GM18498 (cell line): ENCODE measurements at regions not wholly inside any gene's neighbourhood (a gene's known extent, or its start where the extent isn't known, plus 50 kb on each side); places are given as distances from the start of the nearest gene placed in this dataset.
A peak's percentile ranks its signal among the peaks of the same experiment; 100 is the strongest.

Experiments
- ATAC-seq: cut with Tn5 transposase; IDR thresholded peaks from one replicate; pipeline ENCODE4 v1.9.1; 2021; ENCODE audit warnings: mild to moderate bottlenecking, moderate library complexity; ENCODE audit not compliant: unreplicated experiment

GRCh38 chr10:33126742-33127141, 168.7 kb upstream of the ITGB1 start:
- ATAC-seq, result no peak

GRCh38 chr10:33125522-33126517, 167.8 kb upstream of the ITGB1 start:
- no peak for ATAC-seq

GRCh38 chr10:33125111-33125510, 167.1 kb upstream of the ITGB1 start:
- no peak for ATAC-seq

- no peak for ATAC-seq
Measured at GRCh38 chr10:33123680-33124079, 165.7 kb upstream of the ITGB1 start.

- ATAC-seq, result no peak
Measured at GRCh38 chr10:33122014-33122809, 164.2 kb upstream of the ITGB1 start.

GRCh38 chr10:33120700-33121099, 162.7 kb upstream of the ITGB1 start:
- ATAC-seq, result peak; percentile 52

GRCh38 chr10:33120275-33120674, 162.2 kb upstream of the ITGB1 start:
- ATAC-seq, result no peak

- peak; percentile 61 for ATAC-seq
Measured at GRCh38 chr10:33117816-33118215, 159.8 kb upstream of the ITGB1 start.

GRCh38 chr10:33117230-33117629, 159.2 kb upstream of the ITGB1 start:
- no peak for ATAC-seq

- no peak for ATAC-seq
Measured at GRCh38 chr10:33115738-33116719, 158.0 kb upstream of the ITGB1 start.

- ATAC-seq, result no peak
Measured at GRCh38 chr10:33114451-33114952, 156.5 kb upstream of the ITGB1 start.

GRCh38 chr10:33113466-33113865, 155.4 kb upstream of the ITGB1 start:
- no peak for ATAC-seq

GRCh38 chr10:33112831-33113455, 154.9 kb upstream of the ITGB1 start:
- ATAC-seq, result no peak

GRCh38 chr10:33111488-33112051, 153.5 kb upstream of the ITGB1 start:
- ATAC-seq, result no peak

- ATAC-seq, result no peak
Measured at GRCh38 chr10:33109788-33110469, 151.9 kb upstream of the ITGB1 start.

GRCh38 chr10:33109384-33109783, 151.4 kb upstream of the ITGB1 start:
- no peak for ATAC-seq

GRCh38 chr10:33107953-33108352, 149.9 kb upstream of the ITGB1 start:
- no peak for ATAC-seq

GRCh38 chr10:33106767-33107166, 148.7 kb upstream of the ITGB1 start:
- no peak for ATAC-seq

GRCh38 chr10:33103863-33104379, 145.9 kb upstream of the ITGB1 start:
- no peak for ATAC-seq
